ENCODE measurements at regions not wholly inside any gene's neighbourhood (a gene's known extent, or its start where the extent isn't known, plus 50 kb on each side); places are given as distances from the start of the nearest gene placed in this dataset.

- H3K27me3 ChIP-seq (ENCODE audit: control insufficient read depth, extremely low read depth, insufficient read depth, low read length) = peaks cover 13% of the 10 kb centered on the region
- no peaks in the 10 kb centered on the region for H3K9me3 ChIP-seq (ENCODE audit: control insufficient read depth, low read depth, low read length)
- H3K79me2 ChIP-seq (ENCODE audit: control insufficient read depth, insufficient read depth, low read length) = no peaks in the 10 kb centered on the region
- no peak for DNase-seq (ENCODE audit: low read depth, low spot score)
- H4K20me1 ChIP-seq (ENCODE audit: control insufficient read depth, extremely low read depth, insufficient read depth, low read length) = no peaks in the 10 kb centered on the region
- no peak overlapping the region for H3K4me2 ChIP-seq (ENCODE audit: control insufficient read depth, extremely low read depth, insufficient read depth, low read depth, low read length)
- H3K4me1 ChIP-seq (ENCODE audit: control insufficient read depth, extremely low read depth, insufficient read depth, low read length) = peaks cover 27% of the 10 kb centered on the region
- no peak for TF ChIP-seq EZH2 (IDR thresholded peaks at IDR 0.05; ENCODE audit: low read length)
- no peak for TF ChIP-seq CTCF (optimal IDR thresholded peaks at IDR 0.05 in 1 of 3, IDR thresholded peaks at IDR 0.05 in 1 of 3, conservative IDR thresholded peaks at IDR 0.05 in 1 of 3; ENCODE audit: extremely low read depth in 1 of 3, insufficient read depth in 2 of 3, low read length in 3 of 3)
- H2AFZ ChIP-seq (ENCODE audit: control insufficient read depth, low read length) = no peak overlapping the region
- no peaks in the 10 kb centered on the region for H3K9me1 ChIP-seq (ENCODE audit: control insufficient read depth, extremely low read depth, insufficient read depth, low read length)
- no peak for FAIRE-seq
- H3K36me3 ChIP-seq (ENCODE audit: control insufficient read depth in 2 of 2, extremely low read depth in 1 of 2, insufficient read depth in 2 of 2, low read length in 2 of 2) = no peaks in the 10 kb centered on the region
- dilution Hi-C loops (cut with MboI; ENCODE audit: extremely low pct_ligation_motif_present, low sequenced_read_pairs) = no loop called here
- H3K4me3 ChIP-seq (ENCODE audit: control insufficient read depth in 2 of 3, extremely low read depth in 1 of 3, insufficient read depth in 2 of 3, low read depth in 1 of 3, low read length in 3 of 3) = no peak overlapping the region
- no peak overlapping the region for H3K27ac ChIP-seq (ENCODE audit: control insufficient read depth, insufficient read depth, low read length)
- no peak overlapping the region for H3K9ac ChIP-seq (ENCODE audit: control insufficient read depth, extremely low read depth, insufficient read depth, low read length)
Observed at GRCh38 chrX:39199429-39199828, 398.2 kb downstream of the MID1IP1 start.

- peak; percentile 83 for FAIRE-seq
Observed at GRCh38 chrX:39201305-39201990, 400.2 kb downstream of the MID1IP1 start.

More at GRCh38 chrX:39201305-39201990, 400.2 kb downstream of the MID1IP1 start:
- Histone ChIP-seq H3K4me3 (ENCODE audit: control insufficient read depth in 2 of 3, extremely low read depth in 1 of 3, insufficient read depth in 2 of 3, low read depth in 1 of 3, low read length in 3 of 3) (peak overlapping the region in 1 of 3 experiments; percentile 21), H3K9me3 (ENCODE audit: control insufficient read depth, low read depth, low read length) (no peaks in the 10 kb centered on the region), H4K20me1 (ENCODE audit: control insufficient read depth, extremely low read depth, insufficient read depth, low read length) (no peaks in the 10 kb centered on the region), H3K9me1 (ENCODE audit: control insufficient read depth, extremely low read depth, insufficient read depth, low read length) (no peaks in the 10 kb centered on the region), H3K27ac (ENCODE audit: control insufficient read depth, insufficient read depth, low read length) (peak overlapping the region; percentile 15), H3K4me1 (ENCODE audit: control insufficient read depth, extremely low read depth, insufficient read depth, low read length) (peaks cover 24% of the 10 kb centered on the region), H3K9ac (ENCODE audit: control insufficient read depth, extremely low read depth, insufficient read depth, low read length) (no peak overlapping the region), H3K4me2 (ENCODE audit: control insufficient read depth, extremely low read depth, insufficient read depth, low read depth, low read length) (peak overlapping the region; percentile 57), H2AFZ (ENCODE audit: control insufficient read depth, low read length) (peak overlapping the region; percentile 10), H3K36me3 (ENCODE audit: control insufficient read depth in 2 of 2, extremely low read depth in 1 of 2, insufficient read depth in 2 of 2, low read length in 2 of 2) (no peaks in the 10 kb centered on the region), H3K79me2 (ENCODE audit: control insufficient read depth, insufficient read depth, low read length) (no peaks in the 10 kb centered on the region), H3K27me3 (ENCODE audit: control insufficient read depth, extremely low read depth, insufficient read depth, low read length) (no peaks in the 10 kb centered on the region)
- peak; percentile 26 for DNase-seq (ENCODE audit: low read depth, low spot score)
- TF ChIP-seq CTCF (optimal IDR thresholded peaks at IDR 0.05 in 1 of 3, IDR thresholded peaks at IDR 0.05 in 1 of 3, conservative IDR thresholded peaks at IDR 0.05 in 1 of 3; ENCODE audit: extremely low read depth in 1 of 3, insufficient read depth in 2 of 3, low read length in 3 of 3) = no peak
- no peak for TF ChIP-seq EZH2 (IDR thresholded peaks at IDR 0.05; ENCODE audit: low read length)
- dilution Hi-C loops (cut with MboI; ENCODE audit: extremely low pct_ligation_motif_present, low sequenced_read_pairs) = no loop called here

All from keratinocyte (primary cell).